Endodermal cell (in vitro differentiated cells): ENCODE measurements at regions not wholly inside any gene's neighbourhood (a gene's known extent, or its start where the extent isn't known, plus 50 kb on each side); places are given as distances from the start of the nearest gene placed in this dataset.
"Not testable (repeated sequence)": the region's sequence is repeated elsewhere in the genome, so short reads cannot be mapped to it uniquely, and the experiment has no call there.

Source experiments
- DNase-seq: peaks from one replicate; pipeline ENCODE4 v3.0.0-alpha.2; 2017
- H3K27ac ChIP-seq: 2 replicates; pipeline ENCODE4 v1.5.1; 2013; ENCODE audit warnings: mild to moderate bottlenecking, low read depth, low read length, moderate library complexity
- H3K27me3 ChIP-seq: 2 replicates; pipeline ENCODE4 v1.6.1; 2013; ENCODE audit warnings: mild to moderate bottlenecking, low read length, moderate library complexity; ENCODE audit not compliant: insufficient read depth, control insufficient read depth, poor library complexity, severe bottlenecking
- H3K36me3 ChIP-seq: 2 replicates; pipeline ENCODE4 v1.7.0; 2013; ENCODE audit warnings: mild to moderate bottlenecking, low read length, moderate library complexity; ENCODE audit not compliant: control insufficient read depth, insufficient read depth
- H3K4me1 ChIP-seq: one replicate; pipeline ENCODE4 v1.7.0; 2013; ENCODE audit warnings: low read length; ENCODE audit not compliant: control insufficient read depth, insufficient read depth
- H3K4me3 ChIP-seq: 2 replicates; pipeline ENCODE4 v1.5.1; 2013; ENCODE audit warnings: mild to moderate bottlenecking, low read length, moderate library complexity
- H3K9ac ChIP-seq: 2 replicates; pipeline ENCODE4 v1.6.1; 2013; ENCODE audit warnings: mild to moderate bottlenecking, low read length, moderate library complexity; ENCODE audit not compliant: poor library complexity, severe bottlenecking; ENCODE audit errors: extremely low read depth
- H3K9me3 ChIP-seq: 2 replicates; pipeline ENCODE4 v1.6.1; 2013; ENCODE audit warnings: mild to moderate bottlenecking, low read length, moderate library complexity; ENCODE audit not compliant: control insufficient read depth
- H3K27ac Mint-ChIP-seq: 2 replicates; pipeline ENCODE4 v1.8.0; 2020; ENCODE audit warnings: mixed read lengths
- H3K27me3 Mint-ChIP-seq: 2 replicates; pipeline ENCODE4 v1.8.0; 2021; ENCODE audit warnings: mild to moderate bottlenecking, mixed read lengths; ENCODE audit not compliant: insufficient read depth
- H3K36me3 Mint-ChIP-seq: 2 replicates; pipeline ENCODE4 v1.8.0; 2020; ENCODE audit warnings: low read depth, mixed read lengths
- H3K4me1 Mint-ChIP-seq: 2 replicates; pipeline ENCODE4 v1.8.0; 2020; ENCODE audit warnings: mixed read lengths
- H3K4me3 Mint-ChIP-seq: 2 replicates; pipeline ENCODE4 v1.8.0; 2020; ENCODE audit warnings: mild to moderate bottlenecking, moderate library complexity, mixed read lengths
- H3K9me3 Mint-ChIP-seq: 2 replicates; pipeline ENCODE4 v1.8.0; 2020; ENCODE audit warnings: mild to moderate bottlenecking, mixed read lengths
- whole genome bisulfite sequencing, 2 experiments: methylation state at CpG; one replicate each; pipeline versions ENCODE4 v1.1.5 to v1.1.7; 2013; ENCODE audit warnings: missing lambda C conversion rate in 2 of 2, mixed read lengths in 1 of 2; ENCODE audit not compliant: insufficient coverage in 1 of 2, insufficient read length in 1 of 2; 5-methylcytosine and 5-hydroxymethylcytosine counted together
- TF ChIP-seq, protein P1 (sequence below): fragments of 200-600 bp; sonication (generic); conservative IDR thresholded peaks from 2 replicates; pipeline ENCODE4 v1.5.0; 2021; ENCODE audit warnings: antibody characterized with exemption, mild to moderate bottlenecking

DNA sequence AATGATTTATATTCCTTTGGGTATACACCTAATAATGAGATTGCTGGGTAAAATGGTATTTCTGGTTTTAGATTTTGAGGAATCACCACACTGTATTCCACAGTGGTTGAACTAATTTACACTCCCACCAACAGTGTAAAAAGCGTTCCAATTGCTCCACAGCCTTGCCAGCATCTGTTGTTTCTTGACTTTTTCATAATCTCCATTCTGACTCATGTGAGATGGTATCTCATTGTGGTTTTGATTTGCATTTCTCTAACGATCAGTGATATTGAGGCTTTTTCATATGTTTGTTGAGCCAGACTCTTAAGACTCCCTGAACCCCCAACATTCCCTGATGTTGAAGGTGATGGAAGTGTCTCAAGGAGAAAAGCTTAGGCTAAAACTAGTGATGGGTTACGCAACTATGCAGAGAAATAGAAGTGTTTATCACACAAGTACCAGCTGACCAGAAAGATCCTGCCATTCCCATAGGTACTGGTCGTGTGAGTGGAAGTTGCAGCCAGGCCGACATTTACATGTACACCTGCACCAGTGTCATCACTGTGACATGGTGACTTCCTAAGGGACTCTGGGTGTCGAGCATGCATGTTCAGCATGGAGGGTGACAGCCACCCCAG is 711.2 kb upstream of the NRP1 start:
- TF ChIP-seq, protein P1, sequence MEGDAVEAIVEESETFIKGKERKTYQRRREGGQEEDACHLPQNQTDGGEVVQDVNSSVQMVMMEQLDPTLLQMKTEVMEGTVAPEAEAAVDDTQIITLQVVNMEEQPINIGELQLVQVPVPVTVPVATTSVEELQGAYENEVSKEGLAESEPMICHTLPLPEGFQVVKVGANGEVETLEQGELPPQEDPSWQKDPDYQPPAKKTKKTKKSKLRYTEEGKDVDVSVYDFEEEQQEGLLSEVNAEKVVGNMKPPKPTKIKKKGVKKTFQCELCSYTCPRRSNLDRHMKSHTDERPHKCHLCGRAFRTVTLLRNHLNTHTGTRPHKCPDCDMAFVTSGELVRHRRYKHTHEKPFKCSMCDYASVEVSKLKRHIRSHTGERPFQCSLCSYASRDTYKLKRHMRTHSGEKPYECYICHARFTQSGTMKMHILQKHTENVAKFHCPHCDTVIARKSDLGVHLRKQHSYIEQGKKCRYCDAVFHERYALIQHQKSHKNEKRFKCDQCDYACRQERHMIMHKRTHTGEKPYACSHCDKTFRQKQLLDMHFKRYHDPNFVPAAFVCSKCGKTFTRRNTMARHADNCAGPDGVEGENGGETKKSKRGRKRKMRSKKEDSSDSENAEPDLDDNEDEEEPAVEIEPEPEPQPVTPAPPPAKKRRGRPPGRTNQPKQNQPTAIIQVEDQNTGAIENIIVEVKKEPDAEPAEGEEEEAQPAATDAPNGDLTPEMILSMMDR: no peak
- no peaks in the 10 kb centered on the region for H3K9me3 Mint-ChIP-seq

DNA sequence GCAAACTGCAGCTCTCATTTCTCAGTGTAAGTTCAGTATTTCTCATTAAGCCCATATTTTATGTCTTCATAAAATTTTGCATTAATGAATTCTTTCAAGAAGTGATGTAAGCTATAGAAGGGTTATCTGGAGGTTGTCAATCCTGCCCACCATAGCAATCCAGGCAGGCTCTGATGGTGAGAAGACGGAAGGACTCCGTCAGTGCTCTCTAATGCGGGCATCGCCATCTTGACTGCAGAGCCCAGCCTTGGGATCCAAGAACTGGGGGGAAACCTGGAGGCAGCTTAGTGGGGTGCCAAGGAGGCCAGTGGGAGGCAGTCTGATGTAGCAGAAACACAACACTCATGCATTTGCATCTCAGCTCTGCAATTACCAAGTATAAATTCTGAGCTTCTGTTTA is 707.4 kb upstream of the NRP1 start:
- Histone ChIP-seq H3K4me3 (no peak overlapping the region), H3K9me3 (no peaks in the 10 kb centered on the region), H3K27ac (no peak overlapping the region), H3K36me3 (no peaks in the 10 kb centered on the region), H3K4me1 (peaks cover 6% of the 10 kb centered on the region), H3K27me3 (no peaks in the 10 kb centered on the region), H3K9ac (no peak overlapping the region)
- H3K4me1 Mint-ChIP-seq: peaks cover 6% of the 10 kb centered on the region
- H3K4me3 Mint-ChIP-seq: no peak overlapping the region
- TF ChIP-seq, protein P1: no peak
- DNase-seq: no peak
- H3K9me3 Mint-ChIP-seq: no peaks in the 10 kb centered on the region
- no peaks in the 10 kb centered on the region for H3K27me3 Mint-ChIP-seq
- 93 to 96% methylated on average over 4 of the region's 4 CpGs for WGBS, 2 experiments
- no peaks in the 10 kb centered on the region for H3K36me3 Mint-ChIP-seq
- no peak overlapping the region for H3K27ac Mint-ChIP-seq

More for the DNA sequence above, 711.2 kb upstream of the NRP1 start:
- H3K27me3 Mint-ChIP-seq: no peaks in the 10 kb centered on the region
- H3K36me3 Mint-ChIP-seq: no peaks in the 10 kb centered on the region
- Histone ChIP-seq H3K4me3 (no peak overlapping the region), H3K4me1 (peaks cover 22% of the 10 kb centered on the region), H3K36me3 (no peaks in the 10 kb centered on the region), H3K9me3 (no peaks in the 10 kb centered on the region), H3K27me3 (no peaks in the 10 kb centered on the region), H3K9ac (no peak overlapping the region), H3K27ac (no peak overlapping the region)
- no peak for DNase-seq
- 94 to 100% methylated on average over 1 to 6 of the region's 6 CpGs for WGBS, 2 experiments
- no peak overlapping the region for H3K27ac Mint-ChIP-seq
- peaks cover 15% of the 10 kb centered on the region for H3K4me1 Mint-ChIP-seq
- H3K4me3 Mint-ChIP-seq: no peak overlapping the region

DNA sequence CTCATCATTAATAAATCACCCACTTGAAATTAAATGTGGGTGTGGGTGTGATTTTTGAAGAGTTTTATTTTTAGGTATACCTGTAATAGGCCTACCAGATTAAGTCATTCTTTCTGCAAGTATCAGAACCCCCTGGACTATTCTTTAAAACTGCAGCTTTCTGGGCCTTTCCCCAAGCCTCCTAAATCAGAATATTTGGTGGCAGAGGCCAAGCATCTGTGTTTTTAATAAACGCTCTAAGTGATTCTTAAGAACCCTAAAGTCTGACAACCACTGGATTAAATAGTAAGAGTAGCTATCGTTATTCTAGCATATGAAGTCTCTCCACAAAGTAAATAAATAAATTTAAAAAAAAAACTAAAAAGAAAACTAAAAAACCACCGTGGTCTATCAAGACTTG is 703.0 kb upstream of the NRP1 start:
- no peak overlapping the region for H3K4me3 Mint-ChIP-seq
- peaks cover 3% of the 10 kb centered on the region for H3K36me3 Mint-ChIP-seq

DNA sequence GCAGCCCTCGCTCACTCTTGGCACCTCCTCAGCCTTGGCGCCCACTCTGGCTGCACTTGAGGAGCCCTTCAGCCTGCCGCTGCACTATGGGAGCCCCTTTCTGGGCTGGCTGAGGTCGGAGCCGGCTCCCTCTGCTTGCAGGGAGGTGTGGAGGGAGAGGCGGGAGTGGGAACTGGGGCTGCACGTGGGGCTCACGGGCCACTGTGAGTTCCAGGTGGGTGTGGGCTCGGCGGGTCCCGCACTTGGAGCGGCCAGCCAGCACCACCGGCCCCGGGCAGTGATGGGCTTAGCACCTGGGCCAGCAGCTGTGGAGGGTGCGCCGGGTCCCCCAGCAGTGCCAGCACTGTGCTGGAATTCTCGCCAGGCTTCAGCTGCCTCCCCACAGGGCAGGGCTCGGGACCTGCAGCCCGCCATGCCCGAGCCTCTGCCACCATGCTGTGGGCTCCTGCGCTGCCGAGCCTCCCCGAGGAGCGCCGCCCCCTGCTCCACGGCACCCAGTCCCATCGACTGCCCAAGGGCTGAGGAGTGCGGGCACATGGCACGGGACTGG is 700.8 kb upstream of the NRP1 start:
- H3K27me3 Mint-ChIP-seq, H3K4me1 Mint-ChIP-seq, H3K27me3 ChIP-seq, DNase-seq, H3K36me3 ChIP-seq, H3K27ac Mint-ChIP-seq, H3K9ac ChIP-seq, H3K27ac ChIP-seq, H3K9me3 ChIP-seq, H3K36me3 Mint-ChIP-seq, H3K4me3 ChIP-seq, H3K4me1 ChIP-seq, H3K4me3 Mint-ChIP-seq: not testable (repeated sequence)
- 92 to 100% methylated on average over 6 to 29 of the region's 29 CpGs for WGBS, 2 experiments
- peaks cover 12% of the 10 kb centered on the region for H3K9me3 Mint-ChIP-seq

More for the DNA sequence above, 703.0 kb upstream of the NRP1 start:
- Mint-ChIP-seq H3K9me3 (peaks cover 12% of the 10 kb centered on the region), H3K27ac (no peak overlapping the region), H3K27me3 (no peaks in the 10 kb centered on the region), H3K4me1 (peaks cover 3% of the 10 kb centered on the region)
- H3K9me3 ChIP-seq: peaks cover 9% of the 10 kb centered on the region
- WGBS, 2 experiments: 88 to 93% methylated on average over 2 to 3 of the region's 3 CpGs
- no peak for DNase-seq
- H3K27me3 ChIP-seq: no peaks in the 10 kb centered on the region
- no peak overlapping the region for H3K27ac ChIP-seq
- H3K36me3 ChIP-seq: no peaks in the 10 kb centered on the region
- no peak overlapping the region for H3K9ac ChIP-seq
- no peak overlapping the region for H3K4me3 ChIP-seq
- no peaks in the 10 kb centered on the region for H3K4me1 ChIP-seq
- TF ChIP-seq, protein P1: no peak
